Gastroesophageal sphincter (tissue), 3 donors: ENCODE measurements at regions not wholly inside any gene's neighbourhood (a gene's known extent, or its start where the extent isn't known, plus 50 kb on each side); places are given as distances from the start of the nearest gene placed in this dataset.

Experiments used
- EP300 ChIP-seq: sonication (generic); formaldehyde crosslinking; IDR thresholded peaks from one replicate; pipeline ENCODE4 v1.6.1; 2017; ENCODE audit warnings: antibody characterized with exemption, mild to moderate bottlenecking
- POLR2A ChIP-seq, 2 donors: fragments of 450-650 bp; IDR thresholded peaks; one replicate each; pipeline ENCODE4 v1.6.1; 2017; ENCODE audit warnings: antibody characterized with exemption in 2 of 2, mild to moderate bottlenecking in 2 of 2, moderate library complexity in 1 of 2
- POLR2AphosphoS5 ChIP-seq: sonication (generic); formaldehyde crosslinking; IDR thresholded peaks from one replicate; pipeline ENCODE4 v1.6.1; 2017; ENCODE audit warnings: antibody characterized with exemption
- TF ChIP-seq, protein P1 (sequence below), 4 experiments: fragments of 200-600 bp in 2 of 4; fragments of 450-650 bp in 2 of 4; sonication (generic) in 1 of 4; IDR thresholded peaks; one replicate each; pipeline ENCODE4 v1.5.1; 2017 to 2019; ENCODE audit warnings: antibody characterized with exemption in 4 of 4, mild to moderate bottlenecking in 2 of 4, moderate library complexity in 2 of 4

DNA sequence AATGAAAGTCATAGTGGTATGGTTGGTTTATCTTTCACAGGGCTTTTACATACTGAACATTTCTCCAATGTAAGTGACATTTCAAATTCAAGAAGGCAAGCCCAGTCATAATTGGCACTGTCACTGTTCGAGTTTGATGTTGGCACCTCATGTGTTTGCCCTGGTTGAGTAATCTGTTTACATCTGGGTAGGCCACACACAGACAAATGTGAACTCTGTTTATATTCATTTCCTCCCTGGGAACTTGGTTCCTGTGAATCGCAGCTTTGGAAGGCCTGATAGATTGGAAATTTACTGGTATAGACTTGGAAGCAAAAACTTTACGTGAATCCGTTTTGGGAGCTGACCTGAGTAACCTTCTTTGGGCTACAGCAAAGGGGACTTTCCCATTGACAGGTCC, 395.2 kb upstream of the AZI2 start:
- TF ChIP-seq POLR2AphosphoS5 (no peak), POLR2A (IDR thresholded peaks at IDR 0.05) (no peak), EP300 (no peak)
- TF ChIP-seq, protein P1, sequence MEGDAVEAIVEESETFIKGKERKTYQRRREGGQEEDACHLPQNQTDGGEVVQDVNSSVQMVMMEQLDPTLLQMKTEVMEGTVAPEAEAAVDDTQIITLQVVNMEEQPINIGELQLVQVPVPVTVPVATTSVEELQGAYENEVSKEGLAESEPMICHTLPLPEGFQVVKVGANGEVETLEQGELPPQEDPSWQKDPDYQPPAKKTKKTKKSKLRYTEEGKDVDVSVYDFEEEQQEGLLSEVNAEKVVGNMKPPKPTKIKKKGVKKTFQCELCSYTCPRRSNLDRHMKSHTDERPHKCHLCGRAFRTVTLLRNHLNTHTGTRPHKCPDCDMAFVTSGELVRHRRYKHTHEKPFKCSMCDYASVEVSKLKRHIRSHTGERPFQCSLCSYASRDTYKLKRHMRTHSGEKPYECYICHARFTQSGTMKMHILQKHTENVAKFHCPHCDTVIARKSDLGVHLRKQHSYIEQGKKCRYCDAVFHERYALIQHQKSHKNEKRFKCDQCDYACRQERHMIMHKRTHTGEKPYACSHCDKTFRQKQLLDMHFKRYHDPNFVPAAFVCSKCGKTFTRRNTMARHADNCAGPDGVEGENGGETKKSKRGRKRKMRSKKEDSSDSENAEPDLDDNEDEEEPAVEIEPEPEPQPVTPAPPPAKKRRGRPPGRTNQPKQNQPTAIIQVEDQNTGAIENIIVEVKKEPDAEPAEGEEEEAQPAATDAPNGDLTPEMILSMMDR (IDR thresholded peaks at IDR 0.05), result no peak
